HAP-1 (cell line): ENCODE measurements at regions not wholly inside any gene's neighbourhood (a gene's known extent, or its start where the extent isn't known, plus 50 kb on each side); places are given as distances from the start of the nearest gene placed in this dataset.
"Not testable (repeated sequence)": the region's sequence is repeated elsewhere in the genome, so short reads cannot be mapped to it uniquely, and the experiment has no call there.

Source experiments
- DNase-seq, 2 experiments: peaks; one replicate each; pipeline ENCODE4 v3.0.0-alpha.2; 2016 to 2020; ENCODE audit warnings: low spot score in 2 of 2
- H3K27me3 ChIP-seq: fragments of 250-450 bp; sonication (Bioruptor Pico); 2 replicates; pipeline ENCODE4 v1.5.1; 2020; ENCODE audit warnings: low read depth, mild to moderate bottlenecking, moderate library complexity
- H3K36me3 ChIP-seq: fragments of 250-450 bp; sonication (Bioruptor Pico); replicated peaks from 2 replicates; pipeline ENCODE4 v1.5.1; 2020; ENCODE audit warnings: mild to moderate bottlenecking
- H3K4me1 ChIP-seq: fragments of 250-450 bp; sonication (Bioruptor Pico); 2 replicates; pipeline ENCODE4 v1.5.1; 2020; ENCODE audit warnings: mild to moderate bottlenecking
- H3K4me3 ChIP-seq: fragments of 250-450 bp; sonication (Bioruptor Pico); 2 replicates; pipeline ENCODE4 v1.5.1; 2020; ENCODE audit warnings: mild to moderate bottlenecking, moderate library complexity
- H3K9me3 ChIP-seq: fragments of 250-450 bp; sonication (Bioruptor Pico); 2 replicates; pipeline ENCODE4 v1.5.1; 2020; ENCODE audit warnings: mild to moderate bottlenecking, moderate library complexity
- in situ Hi-C: fragments of 300-500 bp; cut with MboI; formaldehyde crosslinking; loops from 3 replicates; pipeline ENCODE4 v1.14.3; 2020; ENCODE audit warnings: low sequenced_read_pairs, inconsistent platforms, mixed read lengths

DNA sequence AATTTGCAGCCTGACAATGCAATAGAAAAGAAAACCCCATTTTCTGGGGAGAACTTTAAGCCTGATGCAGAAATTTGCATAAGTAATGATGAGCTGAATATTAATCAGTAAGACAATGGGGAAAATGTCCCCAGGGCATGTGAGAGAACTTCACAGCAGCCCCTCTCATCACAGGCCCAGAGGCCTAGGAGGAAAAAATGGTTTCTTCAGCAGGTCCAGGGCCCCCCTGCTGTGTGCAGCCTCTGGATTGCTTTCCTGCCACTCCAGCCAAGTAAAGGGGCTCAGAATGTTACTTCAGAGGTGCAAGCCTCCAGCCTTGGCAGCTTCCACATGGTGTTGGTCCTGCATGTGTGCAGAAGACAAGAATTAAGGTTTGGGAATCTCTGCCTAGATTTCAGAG, 900.3 kb upstream of the ROBO1 start:
- in situ Hi-C loops = no loop called here
- H3K9me3 ChIP-seq = peaks cover 8% of the 10 kb centered on the region
- H3K4me1 ChIP-seq = no peaks in the 10 kb centered on the region
- no peaks in the 10 kb centered on the region for H3K36me3 ChIP-seq
- H3K27me3 ChIP-seq = no peaks in the 10 kb centered on the region
- H3K4me3 ChIP-seq = no peak overlapping the region
- no peak for DNase-seq

DNA sequence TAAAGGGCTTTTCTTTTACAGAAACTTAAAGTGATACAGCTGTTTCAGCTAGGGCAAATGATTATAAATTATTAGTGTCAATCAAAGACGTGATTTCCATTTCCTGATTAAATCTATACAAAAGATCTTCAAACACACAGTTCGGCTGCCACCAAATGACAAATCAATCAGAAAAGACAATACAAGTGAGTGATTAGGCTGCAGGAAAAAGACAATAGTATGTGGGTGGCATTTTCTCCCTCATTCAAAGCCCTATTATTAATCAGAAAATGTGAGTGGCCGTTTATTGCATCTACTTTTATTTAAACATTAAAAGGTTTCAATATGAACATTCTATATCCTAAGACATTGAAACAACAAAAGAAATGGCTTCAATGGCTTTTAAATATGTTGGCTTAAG, 895.6 kb upstream of the ROBO1 start:
- peak in 1 of 2 experiments; percentile 58 for DNase-seq
- H3K4me3 ChIP-seq = no peak overlapping the region
- in situ Hi-C loops = no loop called here
- H3K27me3 ChIP-seq = no peaks in the 10 kb centered on the region
- H3K9me3 ChIP-seq = peaks cover 7% of the 10 kb centered on the region
- no peaks in the 10 kb centered on the region for H3K4me1 ChIP-seq
- H3K36me3 ChIP-seq = no peaks in the 10 kb centered on the region

DNA sequence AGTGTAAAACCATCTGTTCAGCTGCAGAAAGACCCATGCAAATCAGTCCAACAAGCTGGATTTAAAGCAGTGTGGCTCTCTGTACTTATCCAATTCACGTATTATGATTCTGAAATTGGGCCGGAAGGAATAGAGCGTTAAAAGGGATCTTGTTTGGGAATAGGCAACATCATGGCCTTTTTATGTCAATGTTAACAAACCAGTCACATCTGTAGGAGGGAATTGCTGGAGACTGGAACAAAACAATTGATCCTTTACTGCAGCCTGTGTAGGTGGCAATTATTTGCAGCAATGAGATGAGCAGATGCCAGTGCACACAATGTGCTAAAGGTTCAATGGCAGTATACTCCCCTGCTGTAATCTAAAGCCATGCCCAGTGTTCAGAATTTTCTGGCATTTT, 887.4 kb upstream of the ROBO1 start:
- Histone ChIP-seq H3K27me3 (no peaks in the 10 kb centered on the region), H3K4me1 (no peaks in the 10 kb centered on the region), H3K36me3 (no peaks in the 10 kb centered on the region), H3K9me3 (no peaks in the 10 kb centered on the region), H3K4me3 (no peak overlapping the region)
- DNase-seq = no peak
- in situ Hi-C loops = no loop called here

DNA sequence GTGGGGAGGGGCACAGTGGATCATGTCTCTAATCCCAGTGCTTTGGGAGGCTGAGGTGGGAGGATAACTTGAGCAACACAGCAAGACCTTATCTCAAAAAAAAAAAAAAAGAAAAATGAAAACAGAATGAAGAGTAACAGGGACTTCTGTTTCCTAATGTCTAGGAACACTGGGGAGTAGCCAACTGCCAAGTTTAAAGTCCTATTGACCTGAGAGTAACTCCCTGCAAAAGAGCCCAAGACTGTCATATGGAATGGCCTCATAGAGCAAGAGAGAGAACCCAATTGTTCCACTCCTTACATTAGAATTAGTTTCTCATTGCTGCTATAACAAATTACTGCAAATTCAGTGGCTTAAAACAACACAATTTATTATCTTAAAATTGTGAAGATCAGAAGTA, 881.4 kb upstream of the ROBO1 start:
- H3K9me3 ChIP-seq = no peaks in the 10 kb centered on the region
- in situ Hi-C loops = no loop called here

DNA sequence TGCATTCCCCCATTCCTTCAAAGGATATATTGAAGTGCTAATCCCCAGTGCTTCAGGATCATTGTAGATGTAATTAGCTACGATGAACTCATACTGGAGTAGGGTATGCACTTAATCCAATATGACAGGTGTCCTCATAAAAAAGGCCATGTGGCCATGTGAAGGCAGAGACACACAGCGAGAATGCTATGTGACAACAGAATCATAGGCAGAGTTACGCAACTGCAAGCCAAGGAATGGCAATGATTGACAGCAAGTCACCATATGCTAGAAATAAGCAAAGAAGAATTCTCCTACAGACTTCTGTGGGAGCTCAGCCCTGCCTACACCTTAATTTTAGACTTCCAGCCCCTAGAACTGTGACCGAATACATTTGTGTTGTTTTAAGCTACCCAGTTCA, 875.6 kb upstream of the ROBO1 start:
- H3K36me3 ChIP-seq = no peaks in the 10 kb centered on the region
- H3K27me3 ChIP-seq = no peaks in the 10 kb centered on the region
- no peaks in the 10 kb centered on the region for H3K4me1 ChIP-seq
- in situ Hi-C loops = no loop called here
- no peaks in the 10 kb centered on the region for H3K9me3 ChIP-seq
- no peak for DNase-seq
- H3K4me3 ChIP-seq = no peak overlapping the region

More for the DNA sequence above, 881.4 kb upstream of the ROBO1 start:
- H3K27me3 ChIP-seq = no peaks in the 10 kb centered on the region
- no peaks in the 10 kb centered on the region for H3K36me3 ChIP-seq
- no peaks in the 10 kb centered on the region for H3K4me1 ChIP-seq
- H3K4me3 ChIP-seq = no peak overlapping the region
- no peak for DNase-seq

DNA sequence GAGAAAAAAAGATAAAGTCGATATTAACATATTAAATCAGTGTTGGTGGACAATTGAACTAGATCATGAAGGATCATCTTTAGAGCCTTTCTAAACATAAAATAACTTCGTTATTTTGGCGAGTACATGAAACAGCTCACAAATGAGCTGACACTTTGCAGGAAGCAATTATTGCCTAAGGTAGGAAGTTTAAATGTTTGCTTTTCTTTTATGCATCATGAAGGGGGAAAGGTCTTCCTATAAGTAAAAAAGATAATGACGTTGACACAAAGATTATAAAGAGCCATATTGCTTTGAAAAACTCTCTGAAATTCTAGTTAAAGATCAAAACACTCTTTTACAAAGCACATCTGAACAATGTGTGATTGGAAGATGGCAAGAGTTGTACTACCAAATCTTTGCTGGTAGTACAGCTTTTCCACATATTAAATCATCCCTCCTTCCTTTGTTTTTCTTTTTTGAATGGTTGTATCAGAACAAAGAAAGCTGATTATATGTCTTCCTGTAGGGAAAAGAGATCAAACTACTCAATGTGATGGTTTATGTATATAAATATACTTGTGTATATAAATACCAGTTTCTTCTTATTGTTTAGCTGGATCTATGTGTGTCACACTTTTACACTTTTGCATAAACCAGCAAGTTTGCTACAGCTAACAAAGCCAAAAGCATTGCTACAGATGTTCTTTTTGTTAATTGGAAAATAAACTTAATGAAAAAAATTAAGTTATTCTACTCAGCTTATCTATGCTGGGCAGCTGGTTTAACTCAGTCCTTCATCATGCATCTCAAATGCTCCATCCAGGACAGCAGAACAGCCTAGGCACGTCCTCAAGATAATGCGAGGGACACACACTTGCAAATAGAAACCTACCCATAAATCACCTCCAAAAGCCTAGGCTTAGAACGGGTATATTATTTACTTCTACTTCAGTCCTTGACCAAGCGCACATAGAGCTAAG, 850.8 kb upstream of the ROBO1 start:
- DNase-seq = no peak
- no peaks in the 10 kb centered on the region for H3K27me3 ChIP-seq
- in situ Hi-C loops = no loop called here
- no peaks in the 10 kb centered on the region for H3K9me3 ChIP-seq
- H3K4me1 ChIP-seq = no peaks in the 10 kb centered on the region
- no peak overlapping the region for H3K4me3 ChIP-seq
- H3K36me3 ChIP-seq = no peaks in the 10 kb centered on the region

DNA sequence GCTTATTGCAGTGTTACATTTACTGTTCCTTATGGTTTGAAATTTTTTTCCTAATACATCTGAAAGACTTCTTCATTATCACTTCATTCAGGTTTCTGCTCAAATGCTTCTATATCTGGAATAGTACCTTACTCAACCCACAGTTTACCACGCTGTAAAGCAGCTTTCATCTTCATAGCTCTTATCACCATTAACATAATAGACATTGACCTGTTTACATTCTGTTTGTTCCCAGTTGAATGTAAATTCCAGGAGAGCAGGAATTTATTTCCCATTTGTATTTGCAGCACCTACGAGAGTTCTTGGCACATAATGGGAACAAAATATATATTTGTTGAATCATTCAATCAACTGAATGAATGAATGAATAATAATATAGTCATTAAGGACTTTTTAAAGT, 844.6 kb upstream of the ROBO1 start:
- no peaks in the 10 kb centered on the region for H3K9me3 ChIP-seq
- in situ Hi-C loops = no loop called here
- peaks cover 11% of the 10 kb centered on the region for H3K4me1 ChIP-seq
- H3K4me3 ChIP-seq = no peak overlapping the region
- DNase-seq = peak in 1 of 2 experiments; percentile 19
- H3K36me3 ChIP-seq = no peaks in the 10 kb centered on the region
- no peaks in the 10 kb centered on the region for H3K27me3 ChIP-seq

DNA sequence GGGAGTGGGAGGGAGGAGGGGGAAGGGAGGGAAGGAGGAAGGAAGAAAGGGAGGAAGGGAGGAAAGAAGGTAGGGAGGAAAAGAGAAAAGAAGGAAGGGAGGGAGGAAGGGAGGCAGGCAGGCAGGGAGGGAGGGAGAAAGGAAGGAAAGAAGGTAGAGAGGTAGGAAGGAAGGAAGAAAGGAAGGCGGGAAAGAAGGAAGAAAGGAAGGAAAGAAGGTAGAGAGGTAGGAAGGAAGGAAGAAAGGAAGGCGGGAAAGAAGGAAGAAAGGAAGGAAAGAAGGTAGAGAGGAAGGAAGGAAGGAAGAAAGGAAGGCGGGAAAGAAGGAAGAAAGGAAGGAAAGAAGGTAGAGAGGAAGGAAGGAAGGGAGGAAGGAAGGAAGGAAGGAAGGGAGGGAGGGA, 840.3 kb upstream of the ROBO1 start:
- H3K4me3 ChIP-seq, in situ Hi-C loops, H3K27me3 ChIP-seq, DNase-seq, H3K9me3 ChIP-seq, H3K36me3 ChIP-seq: not testable (repeated sequence)
- H3K4me1 ChIP-seq = peaks cover 17% of the 10 kb centered on the region

DNA sequence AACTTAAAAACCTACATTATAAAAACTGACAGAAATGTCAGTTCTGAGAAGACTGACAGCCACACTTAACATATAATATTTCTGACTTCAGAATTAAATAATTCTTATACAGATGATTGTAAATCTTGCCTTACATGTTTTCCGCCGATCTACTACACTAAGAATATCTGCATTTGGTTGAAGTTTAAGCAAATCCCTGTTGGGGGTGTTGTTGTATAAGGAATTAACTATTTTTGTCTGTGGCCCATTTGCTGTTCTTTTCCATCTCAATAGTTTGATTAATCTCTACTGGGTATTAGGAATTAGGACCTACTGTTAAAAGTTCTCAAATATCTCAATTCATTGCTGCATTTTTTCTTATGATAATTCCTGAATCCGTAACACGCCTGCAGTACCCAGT, 838.3 kb upstream of the ROBO1 start:
- Histone ChIP-seq H3K27me3 (no peaks in the 10 kb centered on the region), H3K36me3 (no peaks in the 10 kb centered on the region), H3K4me1 (peaks cover 10% of the 10 kb centered on the region), H3K4me3 (no peak overlapping the region), H3K9me3 (no peaks in the 10 kb centered on the region)
- in situ Hi-C loops = no loop called here
- DNase-seq = peak in 1 of 2 experiments; percentile 37

DNA sequence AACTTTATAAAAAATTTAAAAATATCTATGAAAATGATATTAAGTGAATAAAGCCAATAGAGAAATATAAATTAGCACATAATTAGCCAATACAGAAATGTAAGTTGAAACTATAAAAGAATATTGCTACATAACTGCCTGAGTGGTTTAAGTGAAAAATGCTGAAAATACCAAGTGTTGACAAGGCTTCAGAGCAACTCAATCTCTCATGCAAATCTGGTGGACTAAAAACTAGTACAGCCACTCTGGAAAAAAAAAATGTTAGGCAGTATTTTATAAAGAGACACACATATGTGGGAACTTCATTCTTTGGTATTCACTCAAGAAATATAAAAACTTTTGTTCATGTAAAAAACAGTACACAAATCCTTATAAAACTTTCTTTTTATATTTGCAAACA, 833.7 kb upstream of the ROBO1 start:
- Histone ChIP-seq H3K4me1 (peaks cover 9% of the 10 kb centered on the region), H3K27me3 (no peaks in the 10 kb centered on the region), H3K4me3 (no peak overlapping the region), H3K36me3 (no peaks in the 10 kb centered on the region), H3K9me3 (no peaks in the 10 kb centered on the region)
- in situ Hi-C loops = no loop called here
- DNase-seq = no peak

DNA sequence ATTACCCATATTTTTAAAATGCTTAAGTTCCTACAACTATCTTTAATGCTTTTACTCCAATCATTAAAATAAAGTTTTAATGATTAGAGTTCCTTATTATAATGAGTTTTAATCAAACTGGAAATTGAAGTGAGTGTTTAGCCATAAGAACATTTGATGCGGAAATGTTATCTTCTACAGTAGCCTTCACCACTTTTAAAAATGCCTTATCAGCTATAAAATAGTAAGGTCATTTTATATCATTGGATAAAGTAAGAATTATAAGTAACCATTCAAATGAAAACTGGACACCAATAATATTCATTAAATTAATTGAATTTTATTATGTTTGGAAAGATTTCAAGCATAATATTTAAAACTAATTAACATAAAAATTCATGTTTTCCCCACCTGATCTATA, 825.0 kb upstream of the ROBO1 start:
- Histone ChIP-seq H3K4me1 (no peaks in the 10 kb centered on the region), H3K36me3 (no peaks in the 10 kb centered on the region)

DNA sequence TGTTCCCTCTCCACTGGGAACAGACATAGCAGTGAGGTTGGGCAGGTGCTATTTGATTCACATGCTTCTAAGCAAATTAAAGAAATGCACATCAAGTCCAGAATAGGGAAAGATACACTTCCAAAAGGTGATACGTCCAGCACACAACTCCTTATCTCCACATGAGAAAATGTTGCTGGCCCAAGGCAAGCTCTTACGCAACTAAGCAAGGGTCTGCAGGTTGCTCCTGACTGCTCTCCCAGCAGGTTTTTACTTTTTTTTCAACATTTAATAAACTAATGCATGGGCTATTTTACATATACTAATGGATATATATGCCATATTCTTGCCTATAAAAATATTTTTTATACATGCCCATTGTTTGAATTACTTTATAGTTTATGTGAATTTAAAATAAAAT, 818.5 kb upstream of the ROBO1 start:
- Histone ChIP-seq H3K36me3 (no peaks in the 10 kb centered on the region), H3K9me3 (no peaks in the 10 kb centered on the region), H3K4me3 (no peak overlapping the region), H3K27me3 (no peaks in the 10 kb centered on the region), H3K4me1 (no peaks in the 10 kb centered on the region)
- DNase-seq = no peak
- in situ Hi-C loops = no loop called here

More for the DNA sequence above, 825.0 kb upstream of the ROBO1 start:
- Histone ChIP-seq H3K9me3 (no peaks in the 10 kb centered on the region), H3K4me3 (no peak overlapping the region), H3K27me3 (no peaks in the 10 kb centered on the region)
- DNase-seq = no peak
- in situ Hi-C loops = no loop called here

DNA sequence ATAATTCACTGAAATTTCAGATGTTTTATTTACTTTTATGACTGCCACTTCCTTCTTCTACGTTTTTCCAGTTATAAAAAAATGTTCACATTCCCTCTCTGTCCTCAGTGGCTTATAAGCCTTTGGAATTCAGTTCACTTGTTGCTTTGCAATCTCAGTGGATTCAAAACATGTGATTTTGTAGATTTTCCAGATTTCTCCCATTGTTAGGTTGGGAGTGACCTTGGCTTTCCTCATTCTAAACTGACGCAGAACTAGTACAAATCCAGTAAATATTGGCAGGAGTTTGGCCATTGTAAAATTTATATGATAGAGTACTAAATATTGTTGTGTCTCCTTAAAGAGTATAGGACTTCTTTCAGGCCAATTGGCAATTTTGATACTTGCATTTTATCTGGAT, 812.3 kb upstream of the ROBO1 start:
- H3K27me3 ChIP-seq = no peaks in the 10 kb centered on the region
- H3K36me3 ChIP-seq = no peaks in the 10 kb centered on the region
- H3K9me3 ChIP-seq = no peaks in the 10 kb centered on the region
- H3K4me3 ChIP-seq = no peak overlapping the region
- no peak for DNase-seq
- no peaks in the 10 kb centered on the region for H3K4me1 ChIP-seq
- in situ Hi-C loops = no loop called here

DNA sequence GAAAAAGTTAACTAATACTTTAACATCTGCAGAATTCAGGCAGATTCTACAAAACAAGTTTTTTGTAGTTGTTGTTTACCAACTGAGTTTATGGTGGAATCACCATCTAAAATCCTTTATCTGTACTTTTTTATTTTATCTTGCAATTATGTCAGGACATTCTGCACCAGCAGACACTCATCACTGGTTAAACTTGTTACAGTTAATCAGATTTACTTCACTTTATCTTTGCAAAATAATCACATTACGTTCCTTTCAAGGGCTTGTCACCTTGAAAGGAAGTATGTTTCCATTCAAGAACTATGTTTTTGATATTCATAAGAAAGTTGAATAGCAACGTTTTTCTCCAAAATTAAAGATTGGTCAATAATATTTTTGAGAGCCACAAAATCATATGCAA, 796.6 kb upstream of the ROBO1 start:
- DNase-seq = no peak
- Histone ChIP-seq H3K4me3 (no peak overlapping the region), H3K9me3 (no peaks in the 10 kb centered on the region), H3K27me3 (no peaks in the 10 kb centered on the region), H3K4me1 (no peaks in the 10 kb centered on the region), H3K36me3 (no peaks in the 10 kb centered on the region)
- in situ Hi-C loops = no loop called here

DNA sequence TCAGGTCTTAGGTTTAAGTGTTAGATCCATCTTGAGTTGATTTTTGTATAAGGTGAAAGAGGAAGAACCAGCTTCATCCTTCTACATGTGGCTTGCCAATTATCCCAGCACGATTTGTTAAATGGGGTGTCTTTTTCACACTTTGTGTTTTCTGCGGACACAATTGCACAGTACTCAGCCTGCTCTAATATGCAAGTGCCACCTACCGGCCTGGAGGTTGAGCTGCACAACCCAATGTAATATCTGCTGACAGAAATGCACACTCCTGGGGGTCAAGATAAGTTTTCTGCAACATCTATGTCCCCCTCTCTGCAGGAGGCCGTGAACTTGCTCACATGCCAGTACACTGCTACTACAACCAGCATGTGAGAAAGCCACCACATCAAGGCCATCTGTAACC, 791.9 kb upstream of the ROBO1 start:
- DNase-seq = no peak
- no peak overlapping the region for H3K4me3 ChIP-seq
- no peaks in the 10 kb centered on the region for H3K4me1 ChIP-seq
- H3K36me3 ChIP-seq = no peaks in the 10 kb centered on the region
- H3K27me3 ChIP-seq = no peaks in the 10 kb centered on the region
- in situ Hi-C loops = no loop called here
- H3K9me3 ChIP-seq = no peaks in the 10 kb centered on the region
